GM13977 (cell line): ENCODE measurements at regions not wholly inside any gene's neighbourhood (a gene's known extent, or its start where the extent isn't known, plus 50 kb on each side); places are given as distances from the start of the nearest gene placed in this dataset.

ENCODE experiments used
- DNase-seq: peaks from one replicate; pipeline ENCODE4 v3.0.0; 2012; ENCODE audit warnings: low spot score
- CTCF ChIP-seq: IDR thresholded peaks from 2 replicates; pipeline ENCODE4 v1.5.1; 2012; ENCODE audit warnings: mild to moderate bottlenecking, control low read depth; ENCODE audit not compliant: insufficient read depth; ENCODE audit errors: extremely low read depth, missing control alignments
- in situ Hi-C: fragments of 300-500 bp; cut with MboI; formaldehyde crosslinking; loops from one replicate; pipeline ENCODE4 v1.12.0; 2022; ENCODE audit warnings: low sequenced_read_pairs, low pct_unique_long_range_greater_than_20kb, mixed read lengths, inconsistent platforms; ENCODE audit not compliant: unreplicated experiment

GRCh38 chr4:35604252-35604651 lies 640.1 kb downstream of the ARAP2 start:
- no peak for DNase-seq
- TF ChIP-seq CTCF = no peak
- in situ Hi-C loops = no loop called here

- no peak for DNase-seq
- in situ Hi-C loops = no loop called here
- TF ChIP-seq CTCF = no peak
Measured at GRCh38 chr4:35604724-35605123, 639.6 kb downstream of the ARAP2 start.

- in situ Hi-C loops = no loop called here
- no peak for DNase-seq
- no peak for TF ChIP-seq CTCF
Measured at GRCh38 chr4:35608205-35608604, 636.1 kb downstream of the ARAP2 start.

GRCh38 chr4:35614120-35614519 lies 630.2 kb downstream of the ARAP2 start:
- in situ Hi-C loops = no loop called here
- TF ChIP-seq CTCF = no peak
- DNase-seq = no peak

- TF ChIP-seq CTCF = no peak
- no peak for DNase-seq
- in situ Hi-C loops = no loop called here
Measured at GRCh38 chr4:35639929-35640328, 604.4 kb downstream of the ARAP2 start.

GRCh38 chr4:35643661-35644060 lies 600.7 kb downstream of the ARAP2 start:
- no peak for TF ChIP-seq CTCF
- in situ Hi-C loops = no loop called here
- no peak for DNase-seq

- no peak for DNase-seq
- TF ChIP-seq CTCF = no peak
- in situ Hi-C loops = no loop called here
Measured at GRCh38 chr4:35644591-35644990, 599.7 kb downstream of the ARAP2 start.
